ENCODE measurements at regions not wholly inside any gene's neighbourhood (a gene's known extent, or its start where the extent isn't known, plus 50 kb on each side); places are given as distances from the start of the nearest gene placed in this dataset.

DNA sequence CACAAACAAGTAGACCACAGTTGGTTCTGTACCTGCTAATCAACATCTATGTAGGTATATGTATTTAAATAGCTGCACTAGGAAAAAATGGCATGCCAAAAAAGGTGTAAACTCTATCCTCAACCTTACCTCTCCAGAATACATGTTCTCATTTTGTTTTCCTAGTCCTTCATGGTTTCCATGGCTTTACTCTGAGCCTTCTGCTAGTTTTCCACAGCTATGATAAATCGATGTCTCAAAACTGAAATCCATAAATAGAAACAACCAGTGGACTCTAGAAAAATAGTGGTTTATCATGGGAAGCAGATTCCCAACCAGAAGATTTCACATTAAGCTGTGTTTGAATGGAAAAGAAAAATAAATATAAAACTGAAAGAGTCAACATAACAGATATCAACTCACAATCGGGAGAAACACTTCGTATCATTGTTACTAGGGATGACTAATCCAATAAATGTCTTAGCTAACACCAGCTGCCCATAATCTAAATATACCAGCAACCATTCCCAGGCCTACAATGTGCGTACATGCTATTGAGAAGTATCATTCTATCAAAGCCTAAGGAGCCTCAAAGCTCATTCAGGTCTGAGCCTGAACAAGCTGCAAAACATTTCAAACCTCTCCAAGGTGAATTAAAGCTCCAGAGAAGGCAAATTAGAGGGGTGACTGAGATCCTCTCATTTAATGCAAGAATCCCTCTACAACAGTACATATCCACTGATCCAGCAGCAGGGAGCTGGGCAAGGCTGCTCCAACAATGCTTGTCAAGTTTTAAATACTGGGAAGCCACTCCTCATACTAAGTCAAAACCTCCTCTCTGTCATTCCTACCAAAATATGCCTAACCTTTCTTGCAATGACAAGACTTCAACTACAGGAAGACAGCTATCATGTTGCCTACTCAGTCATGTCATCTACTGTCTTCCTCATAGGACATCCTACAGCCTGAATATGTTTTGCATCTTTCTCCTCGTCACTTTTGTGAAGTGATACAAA lies 90.2 kb downstream of the KCTD12 start:
- DNase-seq (ENCODE audit: low read depth): peak; percentile 15

DNA sequence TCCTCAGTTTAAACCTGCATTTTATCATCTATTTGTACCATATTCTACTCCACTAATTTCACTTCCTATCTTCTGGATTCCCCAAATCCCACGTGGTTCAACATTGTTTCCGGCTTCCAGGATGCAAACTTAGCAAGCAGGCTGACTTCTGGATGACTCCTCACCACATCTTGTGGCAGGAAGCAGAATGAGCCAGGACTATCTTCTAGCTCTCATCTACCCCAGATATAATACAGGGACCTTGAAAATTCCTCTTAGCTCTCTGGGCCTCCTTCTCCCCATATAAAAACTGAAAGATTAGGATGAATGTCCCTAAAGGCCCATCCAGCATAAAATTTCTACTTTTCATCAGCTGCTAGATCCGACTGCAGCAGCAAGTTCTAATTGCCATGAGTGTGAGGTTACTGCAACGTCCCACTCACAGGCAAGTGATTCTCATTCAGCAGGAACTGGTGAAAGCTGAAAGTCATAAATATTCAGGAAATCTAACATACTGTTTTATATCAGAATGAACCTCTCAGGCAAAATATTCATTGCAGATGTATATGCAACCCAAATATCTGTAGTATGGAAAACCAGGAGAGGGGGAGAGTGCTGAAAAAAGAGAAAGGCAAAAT lies 93.4 kb downstream of the KCTD12 start:
- DNase-seq (ENCODE audit: low read depth): peak; percentile 83

DNA sequence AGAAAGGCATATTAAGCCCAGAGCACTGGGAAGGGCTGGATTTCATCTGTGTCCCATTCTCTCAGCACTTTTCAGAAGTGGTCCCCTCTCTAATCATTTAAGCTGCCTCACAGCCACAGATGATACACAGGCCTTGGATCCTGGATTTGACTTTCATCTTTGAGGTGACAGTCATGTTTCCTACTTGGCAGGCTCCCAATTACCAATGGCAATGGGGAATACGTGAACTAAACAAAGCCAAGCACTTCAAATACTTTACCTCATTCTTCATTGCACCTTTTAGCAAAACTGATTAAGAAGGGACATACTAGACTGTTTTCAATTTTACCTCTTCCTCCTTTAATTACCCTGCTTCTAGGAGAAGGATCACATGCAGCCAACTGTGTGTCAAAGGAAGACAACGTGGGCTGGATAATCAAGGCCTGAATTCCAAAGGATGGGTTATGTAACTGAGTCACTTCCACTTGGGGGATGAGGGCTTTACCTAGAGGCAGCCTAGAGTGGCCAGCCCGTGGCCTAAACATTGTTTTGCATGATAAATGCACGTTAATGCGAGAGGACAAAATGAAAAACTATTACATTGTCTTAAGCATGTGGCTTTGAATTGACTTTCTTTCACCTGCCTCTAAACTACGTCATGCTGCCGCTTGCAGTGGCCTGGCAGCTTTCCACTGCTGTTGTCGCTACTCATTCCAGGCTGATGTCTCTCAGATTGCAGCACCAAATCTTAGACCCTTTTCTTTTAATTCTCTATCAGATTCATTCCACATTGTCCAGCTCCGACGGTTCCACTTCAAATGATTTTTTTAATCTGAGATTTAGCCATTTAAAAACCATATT lies 95.0 kb downstream of the KCTD12 start:
- peak; percentile 37 for DNase-seq (ENCODE audit: low read depth)

DNA sequence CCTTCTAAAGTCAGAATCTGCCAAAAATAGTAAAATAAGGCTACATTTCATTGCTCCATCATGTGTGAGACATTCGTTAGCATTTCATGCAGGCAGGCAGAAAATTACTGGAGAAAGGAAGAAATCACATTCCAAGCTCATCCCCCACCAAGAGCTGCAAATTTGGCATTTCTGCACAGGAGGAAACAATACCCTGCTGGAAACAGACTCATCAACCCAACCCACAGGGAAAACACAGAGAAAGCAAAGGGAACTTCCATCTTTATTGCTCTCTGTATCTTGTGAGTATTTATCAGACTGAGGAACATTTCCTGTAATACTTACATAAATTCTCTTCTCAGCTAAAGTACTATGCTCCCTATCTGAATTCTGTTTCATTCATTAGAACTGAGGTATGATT lies 95.7 kb downstream of the KCTD12 start:
- DNase-seq (ENCODE audit: low read depth): no peak

DNA sequence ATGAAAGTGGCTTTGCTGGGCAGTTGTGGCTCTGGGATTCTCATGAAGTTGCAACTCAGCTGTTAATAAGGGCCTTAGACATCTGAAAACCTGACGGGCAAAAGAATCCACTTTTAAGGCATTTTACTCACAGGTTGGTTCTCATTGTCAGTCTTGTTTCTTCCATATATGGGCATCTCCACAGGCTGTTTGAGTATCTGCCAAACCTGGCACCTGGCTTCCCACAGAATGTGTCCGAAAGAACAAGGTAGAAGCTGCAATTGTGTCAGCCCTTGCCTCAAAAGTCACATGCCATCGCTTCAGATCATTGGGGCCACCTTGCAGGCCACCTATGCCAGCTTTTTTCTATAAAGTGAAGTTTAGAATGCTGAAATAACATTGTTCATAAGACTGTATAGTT lies 102.4 kb downstream of the KCTD12 start:
- no peak for DNase-seq (ENCODE audit: low read depth)

DNA sequence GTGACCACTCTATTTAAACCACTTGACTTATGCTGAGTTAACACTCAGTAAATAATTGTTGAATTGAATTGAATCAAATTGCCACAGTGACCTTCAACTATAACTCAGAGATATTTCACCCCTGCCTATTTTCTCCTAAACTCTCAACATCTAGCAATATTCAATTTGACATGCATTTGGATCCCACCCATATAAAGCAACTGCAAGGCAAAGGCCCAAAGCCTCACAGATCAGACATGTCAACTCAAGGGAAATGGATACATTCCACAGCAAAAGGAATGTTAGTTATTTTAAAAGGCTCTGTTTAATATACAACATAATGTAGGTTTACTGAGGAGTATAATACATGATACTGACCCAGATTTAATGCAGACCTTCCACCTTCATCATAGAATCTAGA lies 107.4 kb downstream of the KCTD12 start:
- DNase-seq (ENCODE audit: low read depth): no peak

DNA sequence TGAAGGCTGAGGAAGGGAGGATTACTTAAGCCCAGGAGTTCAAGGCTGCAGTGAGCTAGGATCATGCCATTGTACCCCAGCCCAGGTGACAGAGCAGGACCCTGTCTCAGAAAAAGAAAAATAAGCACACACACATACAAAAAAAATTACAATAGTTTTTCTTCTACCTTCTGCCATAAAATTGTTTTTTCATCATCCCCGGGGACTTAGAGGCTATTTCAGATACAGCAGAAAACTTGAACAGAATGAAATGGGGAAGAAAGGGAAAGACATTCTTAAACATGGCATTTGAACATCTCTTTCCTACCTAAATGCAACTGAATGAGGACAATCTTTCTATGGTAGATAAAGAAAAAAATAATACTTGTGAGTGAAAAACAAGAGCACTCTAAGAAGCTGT lies 109.1 kb downstream of the KCTD12 start:
- DNase-seq (ENCODE audit: low read depth): no peak

DNA sequence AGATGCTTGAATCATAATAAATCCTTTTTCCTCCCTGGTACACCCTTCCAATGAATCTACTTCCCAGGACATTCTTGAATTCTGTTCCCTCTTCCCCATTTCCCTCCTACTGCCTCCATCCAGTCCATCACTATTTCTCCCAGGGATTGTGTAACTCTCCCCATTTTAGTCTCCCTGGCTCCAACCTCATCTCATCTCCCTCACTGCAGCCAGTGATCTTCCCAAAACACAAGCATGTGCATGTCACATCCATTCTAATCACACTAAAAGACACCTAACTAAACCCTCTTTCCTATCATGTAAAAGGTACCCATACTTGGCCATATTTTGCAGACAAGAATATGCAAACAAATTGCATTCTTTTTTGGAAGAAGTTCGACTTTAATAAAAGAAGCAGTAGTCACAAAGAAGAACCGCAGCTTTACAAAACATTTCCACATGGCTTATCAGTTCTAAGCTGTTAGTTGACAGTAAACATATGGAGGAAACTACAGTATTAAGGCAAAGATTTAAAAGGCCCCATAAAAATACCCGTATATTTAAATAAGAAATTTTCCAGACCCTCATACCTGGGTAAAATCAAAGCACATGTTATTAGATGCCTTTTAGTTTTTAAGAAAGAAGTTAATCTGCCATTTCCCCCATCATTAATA lies 111.0 kb downstream of the KCTD12 start:
- DNase-seq (ENCODE audit: low read depth): no peak

DNA sequence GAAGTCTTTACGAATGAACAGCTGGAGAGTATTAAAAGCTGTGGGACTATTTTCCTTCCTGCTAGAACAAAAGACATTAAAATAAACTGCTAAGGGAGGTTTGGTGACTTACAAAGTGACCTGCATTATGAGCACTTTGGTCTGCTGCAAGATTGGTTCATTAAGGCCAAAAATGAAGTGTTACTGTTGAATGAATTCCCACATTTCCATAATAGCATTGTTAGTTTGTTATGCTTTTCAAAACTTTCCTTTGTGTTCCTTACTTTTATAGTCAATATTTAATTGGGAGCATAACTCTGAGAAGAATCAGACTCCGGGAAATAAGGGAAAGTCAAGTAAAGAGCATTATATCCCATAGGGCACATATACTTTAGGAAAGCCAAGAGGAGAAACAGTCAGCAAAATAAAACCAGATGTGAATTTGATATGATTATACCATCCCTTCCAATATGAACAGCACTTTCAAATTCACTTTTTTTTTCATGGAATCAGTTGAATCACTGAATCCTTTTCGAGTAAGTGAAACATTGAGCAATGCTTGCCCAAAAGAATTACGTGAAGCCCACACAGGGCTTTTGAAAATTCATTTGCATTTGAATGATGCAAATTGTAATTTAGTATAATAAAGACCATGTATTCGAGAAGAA lies 112.6 kb downstream of the KCTD12 start:
- no peak for DNase-seq (ENCODE audit: low read depth)

DNA sequence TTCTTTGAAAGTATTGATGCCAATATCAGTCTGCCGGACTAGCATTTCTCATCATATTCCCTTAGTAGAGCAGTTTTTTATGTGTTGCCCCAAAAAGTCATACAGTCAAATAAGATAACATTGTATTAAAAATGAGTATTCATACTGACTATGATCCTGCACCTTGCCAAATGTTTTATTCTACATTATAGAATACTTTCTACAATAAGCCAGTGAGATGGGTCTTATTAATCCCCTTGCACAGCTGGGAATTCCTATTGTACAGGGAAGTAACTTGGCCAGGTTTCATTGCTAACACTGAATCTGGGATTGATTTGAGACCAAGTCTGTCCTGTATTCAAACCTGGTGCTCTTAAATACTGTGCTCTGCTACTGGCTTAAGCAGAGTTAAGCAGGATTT lies 114.0 kb downstream of the KCTD12 start:
- DNase-seq (ENCODE audit: low read depth): no peak

DNA sequence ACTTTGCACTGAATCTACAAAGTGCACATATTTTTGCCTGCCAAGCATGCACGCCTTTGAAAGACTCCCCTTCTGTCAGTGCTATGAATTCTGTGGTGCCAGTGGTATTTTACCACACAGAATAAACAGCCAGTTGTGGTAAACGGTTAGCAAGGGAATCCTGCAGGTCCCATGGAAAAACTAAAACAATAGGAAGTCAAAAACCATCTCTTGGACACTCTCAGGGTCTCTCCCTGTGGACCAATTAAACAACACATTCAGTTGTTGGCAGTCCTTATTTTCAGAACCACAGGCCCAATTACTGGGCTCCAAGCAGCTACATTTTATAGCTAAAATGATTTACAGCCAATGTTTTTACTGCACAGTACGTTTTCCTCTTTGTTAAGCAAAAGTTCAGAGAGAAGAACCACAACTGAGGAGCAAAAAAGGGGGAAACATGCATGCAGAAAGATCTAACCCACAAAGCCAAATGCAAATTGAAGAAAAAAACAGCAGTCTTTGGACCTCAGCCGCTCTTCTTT lies 116.9 kb downstream of the KCTD12 start:
- DNase-seq (ENCODE audit: low read depth): no peak

DNA sequence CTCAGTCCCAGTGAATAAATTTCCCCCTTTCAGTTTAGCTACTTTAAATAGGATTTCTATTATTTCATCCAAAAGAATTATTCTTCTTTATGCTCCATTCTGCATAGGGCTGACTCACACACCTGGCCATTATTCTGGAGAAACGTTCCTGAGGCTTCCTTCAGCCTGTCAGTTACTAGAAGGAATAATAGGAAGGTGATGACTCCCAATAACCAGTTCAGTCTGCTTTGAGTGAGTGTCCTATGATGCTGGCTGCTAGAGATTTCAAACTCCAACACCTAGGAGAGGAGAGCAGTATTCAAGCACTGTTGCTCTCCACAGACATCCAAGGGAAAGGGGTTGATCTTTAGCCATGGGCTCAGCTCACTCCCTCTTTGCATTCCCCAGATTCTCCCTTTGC lies 117.8 kb downstream of the KCTD12 start:
- DNase-seq (ENCODE audit: low read depth): no peak

DNA sequence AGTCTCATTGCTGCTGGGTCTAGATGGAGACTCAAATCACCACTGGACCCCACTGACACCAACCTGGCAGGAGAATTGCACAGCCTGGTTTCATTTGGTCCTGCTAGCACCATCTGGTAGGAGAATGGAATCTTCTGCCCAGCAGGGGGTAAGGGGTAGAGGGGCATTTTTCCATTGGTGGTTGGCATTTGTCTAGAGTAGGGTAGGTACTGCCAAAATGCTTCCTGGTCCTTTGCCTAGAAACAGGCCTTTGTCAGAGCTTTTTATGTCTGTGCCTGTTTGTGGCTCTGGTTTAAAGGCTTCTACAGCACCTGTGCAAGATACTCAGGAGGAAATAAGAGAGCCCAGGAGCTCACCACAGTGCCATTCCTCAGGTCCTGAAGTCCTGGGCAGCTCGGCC lies 121.3 kb downstream of the KCTD12 start:
- no peak for DNase-seq (ENCODE audit: low read depth)

DNA sequence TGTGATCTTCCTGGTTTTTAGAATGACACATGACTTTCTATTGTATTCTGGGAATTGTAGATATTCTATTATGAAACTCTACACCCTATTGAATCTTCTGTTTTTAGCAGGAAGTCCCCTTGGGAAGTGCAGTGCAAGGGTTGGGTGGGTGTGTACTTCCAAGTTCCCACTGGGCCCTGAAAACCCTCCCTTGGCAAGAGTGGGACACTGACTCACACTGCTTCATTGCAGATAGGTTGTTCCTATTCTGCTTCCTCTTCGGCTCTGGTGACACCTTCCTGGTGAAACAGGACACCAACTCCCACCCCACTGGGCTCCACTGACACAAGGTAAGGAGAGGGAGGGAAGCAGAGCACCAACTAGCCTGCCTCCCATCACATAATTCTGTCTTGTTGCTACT lies 121.8 kb downstream of the KCTD12 start:
- peak; percentile 10 for DNase-seq (ENCODE audit: low read depth)

DNA sequence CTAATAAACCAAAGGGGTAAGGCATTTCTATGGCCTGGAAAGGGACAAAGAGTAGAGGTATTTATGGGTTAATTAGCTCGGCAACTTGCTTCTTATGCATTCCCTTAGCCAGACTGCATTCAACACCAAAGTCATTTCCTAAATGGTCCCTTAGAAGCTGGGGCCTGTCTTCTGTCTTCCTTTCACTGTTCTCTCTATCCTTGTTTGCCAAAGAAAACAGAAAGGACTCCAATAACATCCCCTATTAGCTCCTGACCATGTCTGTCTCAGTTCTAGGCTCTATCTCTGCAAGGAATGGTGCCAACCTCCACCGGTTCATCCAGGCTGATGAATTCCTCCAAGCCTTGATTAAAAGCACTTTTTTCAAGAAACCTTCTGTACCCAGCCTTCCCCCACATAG lies 123.5 kb downstream of the KCTD12 start:
- DNase-seq (ENCODE audit: low read depth): no peak

DNA sequence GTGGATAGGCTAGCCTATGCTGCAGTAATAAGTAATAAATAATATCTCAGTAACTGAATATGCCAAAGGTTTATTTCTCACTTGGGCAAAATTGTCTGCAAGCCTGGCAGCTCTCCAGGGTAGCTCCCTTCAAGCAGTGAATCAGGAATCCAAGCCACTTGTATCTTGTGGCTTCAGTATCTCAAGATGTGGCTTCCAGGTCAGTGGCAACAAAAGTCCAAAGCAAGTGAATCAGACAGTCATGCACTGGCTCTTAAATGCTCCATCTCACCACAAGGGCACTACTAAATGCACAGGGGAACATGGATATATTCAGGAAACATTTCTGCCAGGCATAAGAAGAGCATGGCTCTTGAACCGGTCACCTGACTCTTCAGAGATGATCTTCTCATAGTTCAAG lies 126.3 kb downstream of the KCTD12 start:
- no peak for DNase-seq (ENCODE audit: low read depth)

DNA sequence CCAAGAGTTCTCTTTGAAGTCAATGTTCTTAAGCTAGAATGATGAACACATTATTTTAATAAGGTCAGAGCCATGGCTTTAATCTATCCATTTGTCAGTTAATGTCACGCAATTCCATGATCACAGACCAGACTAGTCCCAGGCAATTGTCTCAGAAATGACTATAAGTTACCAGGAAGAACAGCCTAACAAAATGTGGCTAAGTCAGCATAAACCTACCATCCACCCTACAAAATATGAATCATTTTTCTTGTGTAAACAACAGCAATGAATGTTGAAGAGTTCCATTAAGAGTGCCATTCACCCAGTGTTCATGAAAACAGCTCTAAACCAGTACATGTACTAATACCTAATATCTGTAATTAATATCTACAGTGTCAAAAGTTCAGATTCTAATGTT lies 127.5 kb downstream of the KCTD12 start:
- peak; percentile 10 for DNase-seq (ENCODE audit: low read depth)

DNA sequence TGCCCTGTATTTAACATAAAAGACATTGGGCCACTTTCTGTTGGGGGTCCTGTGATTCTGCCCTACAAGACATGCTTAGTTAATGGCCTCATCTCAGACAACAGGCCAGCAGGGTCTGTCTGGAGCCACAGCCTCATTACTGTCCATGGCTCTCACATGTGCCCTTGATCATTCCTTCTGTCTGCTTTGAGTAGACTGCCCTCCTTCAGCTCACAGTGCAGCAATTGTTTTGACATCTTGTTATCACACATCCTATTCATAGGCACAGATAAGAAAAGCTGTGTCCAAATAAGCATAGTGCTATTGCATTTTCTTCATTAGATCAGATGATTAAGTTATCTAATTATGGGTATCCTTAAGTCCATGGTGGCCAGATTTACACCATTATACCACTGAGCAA lies 127.9 kb downstream of the KCTD12 start:
- DNase-seq (ENCODE audit: low read depth): no peak

DNA sequence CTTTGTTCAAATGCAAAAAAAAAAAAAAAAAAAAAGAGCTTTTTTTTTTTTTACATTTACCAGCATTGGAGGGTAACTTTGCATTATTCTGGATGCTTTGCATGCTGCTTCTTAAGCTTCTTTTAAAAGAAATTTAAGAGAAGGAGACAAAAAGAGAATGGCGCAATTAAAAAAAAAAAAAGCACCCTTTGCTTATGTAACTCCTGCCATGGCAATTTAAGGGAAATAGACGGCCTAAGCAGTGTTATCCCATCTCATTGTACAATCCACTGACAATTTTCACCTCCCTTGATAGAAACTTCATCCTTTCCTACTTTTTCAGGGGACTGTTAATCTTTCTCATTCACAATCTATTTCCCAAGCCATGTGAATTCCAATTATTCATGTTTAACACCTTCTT lies 129.8 kb downstream of the KCTD12 start:
- no peak for DNase-seq (ENCODE audit: low read depth)

DNA sequence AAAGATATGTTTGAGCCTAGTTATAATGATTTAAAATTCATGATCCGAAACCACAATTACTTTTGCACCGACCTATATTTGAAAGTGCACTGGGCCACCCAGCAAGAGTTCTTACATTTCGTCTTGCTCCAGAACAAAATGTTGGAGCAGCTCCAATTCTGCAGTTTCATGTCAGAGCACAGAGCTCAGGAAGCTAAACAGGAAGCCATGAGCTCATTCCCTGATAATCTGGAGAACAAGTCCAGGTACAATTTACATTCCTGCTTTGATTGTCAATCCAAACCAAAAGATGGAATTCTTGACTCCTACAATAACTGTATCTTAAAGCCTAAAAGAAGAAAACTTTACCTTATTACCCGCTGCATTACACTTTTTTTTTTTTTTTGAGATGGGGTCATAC lies 131.8 kb downstream of the KCTD12 start:
- DNase-seq (ENCODE audit: low read depth): peak; percentile 43

DNA sequence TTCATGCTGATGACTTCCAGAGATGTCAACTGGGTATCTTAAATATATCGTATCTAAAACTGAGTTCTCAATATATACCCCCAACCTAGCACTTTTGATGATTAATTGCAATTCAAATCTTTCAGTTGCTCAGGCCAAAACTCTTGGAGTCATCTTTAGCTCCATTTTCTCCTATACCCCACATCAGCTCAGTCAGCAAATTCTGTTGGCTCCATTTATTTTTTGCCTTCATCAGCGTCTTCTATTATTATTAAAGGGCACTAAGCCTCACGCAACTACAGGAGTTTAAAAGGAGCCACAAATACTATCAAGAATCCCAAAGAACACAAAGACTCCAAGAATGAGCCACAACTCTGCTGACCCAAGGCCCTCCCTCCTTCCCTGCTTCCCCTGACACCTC lies 134.9 kb downstream of the KCTD12 start:
- DNase-seq (ENCODE audit: low read depth): no peak

All from ELR (cell line).